ENCODE measurements at regions not wholly inside any gene's neighbourhood (a gene's known extent, or its start where the extent isn't known, plus 50 kb on each side); places are given as distances from the start of the nearest gene placed in this dataset.

DNA sequence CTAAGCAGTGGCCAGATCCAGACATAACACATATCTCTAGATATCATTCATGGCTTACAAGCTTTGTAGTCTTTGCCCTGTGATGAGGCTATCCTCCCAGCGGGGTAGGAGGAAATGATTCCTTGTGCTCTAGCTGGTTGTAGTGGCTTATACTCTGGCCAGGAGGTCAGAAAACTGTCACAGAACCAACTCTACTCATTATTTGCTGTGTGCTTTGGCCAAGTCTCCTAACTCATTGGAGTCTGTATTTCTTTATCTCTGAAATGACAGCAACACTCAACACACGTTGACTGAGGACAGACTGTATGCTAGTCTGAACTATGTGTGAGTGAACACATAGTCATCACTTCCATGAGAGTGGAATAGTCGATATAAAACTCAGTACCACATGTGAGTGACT, 116.7 kb upstream of the F3 start:
- TF ChIP-seq, protein P1, sequence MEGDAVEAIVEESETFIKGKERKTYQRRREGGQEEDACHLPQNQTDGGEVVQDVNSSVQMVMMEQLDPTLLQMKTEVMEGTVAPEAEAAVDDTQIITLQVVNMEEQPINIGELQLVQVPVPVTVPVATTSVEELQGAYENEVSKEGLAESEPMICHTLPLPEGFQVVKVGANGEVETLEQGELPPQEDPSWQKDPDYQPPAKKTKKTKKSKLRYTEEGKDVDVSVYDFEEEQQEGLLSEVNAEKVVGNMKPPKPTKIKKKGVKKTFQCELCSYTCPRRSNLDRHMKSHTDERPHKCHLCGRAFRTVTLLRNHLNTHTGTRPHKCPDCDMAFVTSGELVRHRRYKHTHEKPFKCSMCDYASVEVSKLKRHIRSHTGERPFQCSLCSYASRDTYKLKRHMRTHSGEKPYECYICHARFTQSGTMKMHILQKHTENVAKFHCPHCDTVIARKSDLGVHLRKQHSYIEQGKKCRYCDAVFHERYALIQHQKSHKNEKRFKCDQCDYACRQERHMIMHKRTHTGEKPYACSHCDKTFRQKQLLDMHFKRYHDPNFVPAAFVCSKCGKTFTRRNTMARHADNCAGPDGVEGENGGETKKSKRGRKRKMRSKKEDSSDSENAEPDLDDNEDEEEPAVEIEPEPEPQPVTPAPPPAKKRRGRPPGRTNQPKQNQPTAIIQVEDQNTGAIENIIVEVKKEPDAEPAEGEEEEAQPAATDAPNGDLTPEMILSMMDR (IDR thresholded peaks at IDR 0.05) = no peak
- no peak for TF ChIP-seq POLR2A (IDR thresholded peaks at IDR 0.05)
